ENCODE measurements at regions not wholly inside any gene's neighbourhood (a gene's known extent, or its start where the extent isn't known, plus 50 kb on each side); places are given as distances from the start of the nearest gene placed in this dataset.

- no peak for TF ChIP-seq EZH2 (IDR thresholded peaks at IDR 0.05)
- TF ChIP-seq POLR2AphosphoS5 (IDR thresholded peaks at IDR 0.05; ENCODE audit: borderline replicate concordance, low read depth, low read length), result no peak
Observed at GRCh38 chr1:108028841-108029388, 63.9 kb upstream of the VAV3 start.

All from SK-N-MC (cell line).